GM23338 (cell line): ENCODE measurements at regions not wholly inside any gene's neighbourhood (a gene's known extent, or its start where the extent isn't known, plus 50 kb on each side); places are given as distances from the start of the nearest gene placed in this dataset.

Source experiments
- ATAC-seq: fragments of 200-7000 bp; cut with Tn5 transposase; 3 replicates; pipeline ENCODE4 v1.9.1; 2020
- DNase-seq: peaks from one replicate; pipeline ENCODE4 v3.0.0-alpha.2; 2015; ENCODE audit warnings: low spot score
- H2AFZ ChIP-seq: fragments of 200-600 bp; sonication (generic); 2 replicates; pipeline ENCODE4 v1.8.0; 2016; ENCODE audit warnings: antibody characterized with exemption, mild to moderate bottlenecking, moderate library complexity
- H3F3A ChIP-seq: fragments of 200-600 bp; sonication (generic); replicated peaks from 2 replicates; pipeline ENCODE4 v1.8.0; 2017; ENCODE audit warnings: antibody characterized with exemption, mixed run types, low read depth
- H3K27ac ChIP-seq: fragments of 200-600 bp; sonication (generic); 2 replicates; pipeline ENCODE4 v1.6.1; 2016; ENCODE audit warnings: low read depth
- H3K27me3 ChIP-seq: fragments of 200-600 bp; sonication (generic); 2 replicates; pipeline ENCODE4 v1.8.0; 2016; ENCODE audit warnings: mild to moderate bottlenecking, mixed run types, moderate library complexity; ENCODE audit not compliant: insufficient read depth
- H3K36me3 ChIP-seq: fragments of 200-600 bp; sonication (generic); 2 replicates; pipeline ENCODE4 v1.8.0; 2016; ENCODE audit warnings: mild to moderate bottlenecking; ENCODE audit not compliant: insufficient read depth
- H3K4me1 ChIP-seq: fragments of 200-600 bp; sonication (generic); 2 replicates; pipeline ENCODE4 v1.8.0; 2016; ENCODE audit warnings: mild to moderate bottlenecking, moderate library complexity; ENCODE audit not compliant: insufficient read depth
- H3K4me2 ChIP-seq: fragments of 200-600 bp; sonication (generic); 2 replicates; pipeline ENCODE4 v1.7.1; 2017; ENCODE audit warnings: mixed run types
- H3K4me3 ChIP-seq: fragments of 200-600 bp; sonication (generic); 2 replicates; pipeline ENCODE4 v1.6.1; 2016; ENCODE audit warnings: mixed run types
- H3K79me2 ChIP-seq: fragments of 200-600 bp; sonication (generic); replicated peaks from 2 replicates; pipeline ENCODE4 v1.8.0; 2017; ENCODE audit warnings: mild to moderate bottlenecking; ENCODE audit not compliant: insufficient read depth
- H3K9me2 ChIP-seq: fragments of 200-600 bp; sonication (generic); 2 replicates; pipeline ENCODE4 v1.8.0; 2017; ENCODE audit not compliant: insufficient read depth
- H4K20me1 ChIP-seq: fragments of 200-600 bp; sonication (generic); replicated peaks from 2 replicates; pipeline ENCODE4 v1.8.0; 2017; ENCODE audit warnings: mild to moderate bottlenecking; ENCODE audit not compliant: insufficient read depth
- H3K27ac Mint-ChIP-seq: 2 replicates; pipeline ENCODE4 v1.8.0; 2020; ENCODE audit warnings: inconsistent platforms, mild to moderate bottlenecking, moderate library complexity, mixed read lengths
- H3K27me3 Mint-ChIP-seq: 3 replicates; pipeline ENCODE4 v1.8.0; 2022; ENCODE audit warnings: low read depth, mild to moderate bottlenecking, moderate library complexity, mixed read lengths, inconsistent platforms; ENCODE audit not compliant: insufficient read depth, poor library complexity
- H3K36me3 Mint-ChIP-seq: 3 replicates; pipeline ENCODE4 v1.8.0; 2021; ENCODE audit warnings: low read depth, mild to moderate bottlenecking, inconsistent platforms, moderate library complexity, mixed read lengths
- H3K4me1 Mint-ChIP-seq: 3 replicates; pipeline ENCODE4 v1.8.0; 2020; ENCODE audit warnings: mild to moderate bottlenecking, inconsistent platforms, mixed read lengths
- H3K4me3 Mint-ChIP-seq: 3 replicates; pipeline ENCODE4 v1.8.0; 2021; ENCODE audit warnings: moderate library complexity, mild to moderate bottlenecking, inconsistent platforms, mixed read lengths
- H3K9me3 Mint-ChIP-seq: 3 replicates; pipeline ENCODE4 v1.8.0; 2020; ENCODE audit warnings: moderate library complexity, mild to moderate bottlenecking, inconsistent platforms, mixed read lengths
- CREB1 ChIP-seq: fragments of 250-450 bp; sonication (Bioruptor Pico); IDR thresholded peaks from 2 replicates; pipeline ENCODE4 v1.5.0; 2020; ENCODE audit warnings: low read depth, mild to moderate bottlenecking, moderate library complexity
- EZH2 ChIP-seq: fragments of 200-600 bp; sonication (generic); IDR thresholded peaks from one replicate; pipeline ENCODE4 v1.8.0; 2017; ENCODE audit warnings: antibody characterized with exemption, mild to moderate bottlenecking, low read depth; ENCODE audit not compliant: unreplicated experiment
- EZH2phosphoT487 ChIP-seq: fragments of 200-600 bp; sonication (generic); IDR thresholded peaks from one replicate; pipeline ENCODE4 v1.8.1; 2018; ENCODE audit warnings: antibody characterized with exemption; ENCODE audit not compliant: unreplicated experiment
- JUNB ChIP-seq: IDR thresholded peaks from one replicate; pipeline ENCODE4 v1.6.1; 2016; ENCODE audit warnings: antibody characterized with exemption; ENCODE audit not compliant: unreplicated experiment
- NANOG ChIP-seq: IDR thresholded peaks from 2 replicates; pipeline ENCODE4 v1.6.1; 2016; ENCODE audit warnings: antibody characterized with exemption, borderline replicate concordance
- POLR2AphosphoS5 ChIP-seq: IDR thresholded peaks from 2 replicates; pipeline ENCODE4 v1.6.1; 2016; ENCODE audit warnings: antibody characterized with exemption, low read depth
- REST ChIP-seq: IDR thresholded peaks from one replicate; pipeline ENCODE4 v1.6.1; 2018; ENCODE audit warnings: antibody characterized with exemption; ENCODE audit not compliant: unreplicated experiment
- STAT1 ChIP-seq: IDR thresholded peaks from one replicate; pipeline ENCODE4 v1.6.1; 2016; ENCODE audit warnings: antibody characterized with exemption; ENCODE audit not compliant: unreplicated experiment
- ZNF114 ChIP-seq: fragments of 250-450 bp; sonication (Bioruptor Pico); IDR thresholded peaks from 2 replicates; pipeline ENCODE4 v1.5.0; 2020; ENCODE audit warnings: mild to moderate bottlenecking, moderate library complexity
- ZNF331 ChIP-seq: fragments of 250-450 bp; sonication (Bioruptor Pico); IDR thresholded peaks from 2 replicates; pipeline ENCODE4 v1.5.0; 2020; ENCODE audit warnings: low read depth, mild to moderate bottlenecking, moderate library complexity
- TF ChIP-seq, protein P1 (sequence below): IDR thresholded peaks from 2 replicates; pipeline ENCODE4 v1.6.1; 2016; ENCODE audit warnings: antibody characterized with exemption
- TF ChIP-seq, protein P2 (sequence below): fragments of 250-450 bp; sonication (Bioruptor Pico); IDR thresholded peaks from 2 replicates; pipeline ENCODE4 v1.5.0; 2020; ENCODE audit warnings: mild to moderate bottlenecking, moderate library complexity
- TF ChIP-seq, protein P3 (sequence below), 2 experiments: fragments of 200-600 bp in 1 of 2; sonication (generic) in 1 of 2; conservative IDR thresholded peaks; 2 replicates each; pipeline versions ENCODE4 v1.5.1 to v1.6.1; 2016 to 2017; ENCODE audit warnings: antibody characterized with exemption in 2 of 2, low read depth in 2 of 2, mild to moderate bottlenecking in 2 of 2, moderate library complexity in 1 of 2

DNA sequence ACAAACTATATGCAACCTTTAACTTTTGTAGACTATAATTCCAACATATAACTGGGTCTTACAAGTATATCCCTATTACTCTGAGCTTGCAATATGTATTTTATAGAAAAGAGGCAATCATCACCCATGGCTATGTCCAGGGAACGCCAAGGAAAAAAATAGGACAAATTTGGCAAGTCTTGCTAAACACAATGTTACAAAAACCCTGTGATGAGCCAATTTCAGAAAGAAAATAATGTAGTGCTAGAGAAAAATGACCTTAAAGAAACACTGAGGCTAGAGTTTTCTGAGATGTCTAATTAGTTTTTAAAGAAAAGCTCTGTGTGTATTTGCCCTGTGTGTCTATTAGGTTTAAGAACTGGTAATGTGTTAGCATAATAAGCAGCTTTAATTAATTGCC, 68.0 kb upstream of the FREM2 start:
- H3K9me2 ChIP-seq: 0 out of 2 replicates have a peak, but pooled peaks cover 4% of the 10 kb centered on the region
- H2AFZ ChIP-seq: no peak overlapping the region
- peaks cover 3% of the 10 kb centered on the region for H3K4me1 ChIP-seq
- DNase-seq: no peak
- no peaks in the 10 kb centered on the region for H3K27me3 Mint-ChIP-seq
- no peaks in the 10 kb centered on the region for H3K79me2 ChIP-seq
- no peak for ATAC-seq
- peaks cover 11% of the 10 kb centered on the region; the same call in 2 of the 3 replicates for H3K4me1 Mint-ChIP-seq
- TF ChIP-seq, protein P1, sequence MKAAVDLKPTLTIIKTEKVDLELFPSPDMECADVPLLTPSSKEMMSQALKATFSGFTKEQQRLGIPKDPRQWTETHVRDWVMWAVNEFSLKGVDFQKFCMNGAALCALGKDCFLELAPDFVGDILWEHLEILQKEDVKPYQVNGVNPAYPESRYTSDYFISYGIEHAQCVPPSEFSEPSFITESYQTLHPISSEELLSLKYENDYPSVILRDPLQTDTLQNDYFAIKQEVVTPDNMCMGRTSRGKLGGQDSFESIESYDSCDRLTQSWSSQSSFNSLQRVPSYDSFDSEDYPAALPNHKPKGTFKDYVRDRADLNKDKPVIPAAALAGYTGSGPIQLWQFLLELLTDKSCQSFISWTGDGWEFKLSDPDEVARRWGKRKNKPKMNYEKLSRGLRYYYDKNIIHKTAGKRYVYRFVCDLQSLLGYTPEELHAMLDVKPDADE: no peak
- TF ChIP-seq JUNB: no peak
- no peak for TF ChIP-seq NANOG
- TF ChIP-seq EZH2phosphoT487: no peak
- TF ChIP-seq, protein P2, sequence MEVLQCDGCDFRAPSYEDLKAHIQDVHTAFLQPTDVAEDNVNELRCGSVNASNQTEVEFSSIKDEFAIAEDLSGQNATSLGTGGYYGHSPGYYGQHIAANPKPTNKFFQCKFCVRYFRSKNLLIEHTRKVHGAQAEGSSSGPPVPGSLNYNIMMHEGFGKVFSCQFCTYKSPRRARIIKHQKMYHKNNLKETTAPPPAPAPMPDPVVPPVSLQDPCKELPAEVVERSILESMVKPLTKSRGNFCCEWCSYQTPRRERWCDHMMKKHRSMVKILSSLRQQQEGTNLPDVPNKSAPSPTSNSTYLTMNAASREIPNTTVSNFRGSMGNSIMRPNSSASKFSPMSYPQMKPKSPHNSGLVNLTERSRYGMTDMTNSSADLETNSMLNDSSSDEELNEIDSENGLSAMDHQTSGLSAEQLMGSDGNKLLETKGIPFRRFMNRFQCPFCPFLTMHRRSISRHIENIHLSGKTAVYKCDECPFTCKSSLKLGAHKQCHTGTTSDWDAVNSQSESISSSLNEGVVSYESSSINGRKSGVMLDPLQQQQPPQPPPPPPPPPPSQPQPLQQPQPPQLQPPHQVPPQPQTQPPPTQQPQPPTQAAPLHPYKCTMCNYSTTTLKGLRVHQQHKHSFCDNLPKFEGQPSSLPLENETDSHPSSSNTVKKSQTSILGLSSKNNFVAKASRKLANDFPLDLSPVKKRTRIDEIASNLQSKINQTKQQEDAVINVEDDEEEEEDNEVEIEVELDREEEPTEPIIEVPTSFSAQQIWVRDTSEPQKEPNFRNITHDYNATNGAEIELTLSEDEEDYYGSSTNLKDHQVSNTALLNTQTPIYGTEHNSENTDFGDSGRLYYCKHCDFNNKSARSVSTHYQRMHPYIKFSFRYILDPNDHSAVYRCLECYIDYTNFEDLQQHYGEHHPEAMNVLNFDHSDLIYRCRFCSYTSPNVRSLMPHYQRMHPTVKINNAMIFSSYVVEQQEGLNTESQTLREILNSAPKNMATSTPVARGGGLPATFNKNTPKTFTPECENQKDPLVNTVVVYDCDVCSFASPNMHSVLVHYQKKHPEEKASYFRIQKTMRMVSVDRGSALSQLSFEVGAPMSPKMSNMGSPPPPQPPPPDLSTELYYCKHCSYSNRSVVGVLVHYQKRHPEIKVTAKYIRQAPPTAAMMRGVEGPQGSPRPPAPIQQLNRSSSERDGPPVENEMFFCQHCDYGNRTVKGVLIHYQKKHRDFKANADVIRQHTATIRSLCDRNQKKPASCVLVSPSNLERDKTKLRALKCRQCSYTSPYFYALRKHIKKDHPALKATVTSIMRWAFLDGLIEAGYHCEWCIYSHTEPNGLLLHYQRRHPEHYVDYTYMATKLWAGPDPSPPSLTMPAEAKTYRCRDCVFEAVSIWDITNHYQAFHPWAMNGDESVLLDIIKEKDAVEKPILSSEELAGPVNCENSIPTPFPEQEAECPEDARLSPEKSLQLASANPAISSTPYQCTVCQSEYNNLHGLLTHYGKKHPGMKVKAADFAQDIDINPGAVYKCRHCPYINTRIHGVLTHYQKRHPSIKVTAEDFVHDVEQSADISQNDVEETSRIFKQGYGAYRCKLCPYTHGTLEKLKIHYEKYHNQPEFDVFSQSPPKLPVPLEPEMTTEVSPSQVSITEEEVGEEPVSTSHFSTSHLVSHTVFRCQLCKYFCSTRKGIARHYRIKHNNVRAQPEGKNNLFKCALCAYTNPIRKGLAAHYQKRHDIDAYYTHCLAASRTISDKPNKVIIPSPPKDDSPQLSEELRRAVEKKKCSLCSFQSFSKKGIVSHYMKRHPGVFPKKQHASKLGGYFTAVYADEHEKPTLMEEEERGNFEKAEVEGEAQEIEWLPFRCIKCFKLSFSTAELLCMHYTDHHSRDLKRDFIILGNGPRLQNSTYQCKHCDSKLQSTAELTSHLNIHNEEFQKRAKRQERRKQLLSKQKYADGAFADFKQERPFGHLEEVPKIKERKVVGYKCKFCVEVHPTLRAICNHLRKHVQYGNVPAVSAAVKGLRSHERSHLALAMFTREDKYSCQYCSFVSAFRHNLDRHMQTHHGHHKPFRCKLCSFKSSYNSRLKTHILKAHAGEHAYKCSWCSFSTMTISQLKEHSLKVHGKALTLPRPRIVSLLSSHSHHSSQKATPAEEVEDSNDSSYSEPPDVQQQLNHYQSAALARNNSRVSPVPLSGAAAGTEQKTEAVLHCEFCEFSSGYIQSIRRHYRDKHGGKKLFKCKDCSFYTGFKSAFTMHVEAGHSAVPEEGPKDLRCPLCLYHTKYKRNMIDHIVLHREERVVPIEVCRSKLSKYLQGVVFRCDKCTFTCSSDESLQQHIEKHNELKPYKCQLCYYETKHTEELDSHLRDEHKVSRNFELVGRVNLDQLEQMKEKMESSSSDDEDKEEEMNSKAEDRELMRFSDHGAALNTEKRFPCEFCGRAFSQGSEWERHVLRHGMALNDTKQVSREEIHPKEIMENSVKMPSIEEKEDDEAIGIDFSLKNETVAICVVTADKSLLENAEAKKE (CRISPR knock-in tag): no peak
- no peak for TF ChIP-seq EZH2
- TF ChIP-seq STAT1: no peak
- TF ChIP-seq REST: no peak
- TF ChIP-seq ZNF331 (CRISPR knock-in tag): no peak
- no peak for TF ChIP-seq CREB1
- TF ChIP-seq, protein P3, sequence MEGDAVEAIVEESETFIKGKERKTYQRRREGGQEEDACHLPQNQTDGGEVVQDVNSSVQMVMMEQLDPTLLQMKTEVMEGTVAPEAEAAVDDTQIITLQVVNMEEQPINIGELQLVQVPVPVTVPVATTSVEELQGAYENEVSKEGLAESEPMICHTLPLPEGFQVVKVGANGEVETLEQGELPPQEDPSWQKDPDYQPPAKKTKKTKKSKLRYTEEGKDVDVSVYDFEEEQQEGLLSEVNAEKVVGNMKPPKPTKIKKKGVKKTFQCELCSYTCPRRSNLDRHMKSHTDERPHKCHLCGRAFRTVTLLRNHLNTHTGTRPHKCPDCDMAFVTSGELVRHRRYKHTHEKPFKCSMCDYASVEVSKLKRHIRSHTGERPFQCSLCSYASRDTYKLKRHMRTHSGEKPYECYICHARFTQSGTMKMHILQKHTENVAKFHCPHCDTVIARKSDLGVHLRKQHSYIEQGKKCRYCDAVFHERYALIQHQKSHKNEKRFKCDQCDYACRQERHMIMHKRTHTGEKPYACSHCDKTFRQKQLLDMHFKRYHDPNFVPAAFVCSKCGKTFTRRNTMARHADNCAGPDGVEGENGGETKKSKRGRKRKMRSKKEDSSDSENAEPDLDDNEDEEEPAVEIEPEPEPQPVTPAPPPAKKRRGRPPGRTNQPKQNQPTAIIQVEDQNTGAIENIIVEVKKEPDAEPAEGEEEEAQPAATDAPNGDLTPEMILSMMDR (conservative IDR thresholded peaks at IDR 0.05; ENCODE audit: low read depth in 2 of 2): no peak
- no peak for TF ChIP-seq ZNF114
- TF ChIP-seq POLR2AphosphoS5: no peak
- no peaks in the 10 kb centered on the region for H3K9me3 Mint-ChIP-seq
- H3K27ac Mint-ChIP-seq: no peak overlapping the region
- H3F3A ChIP-seq: no peaks in the 10 kb centered on the region
- no peaks in the 10 kb centered on the region for H3K36me3 ChIP-seq
- H3K27ac ChIP-seq: no peak overlapping the region
- H3K4me3 Mint-ChIP-seq: no peak overlapping the region
- H3K36me3 Mint-ChIP-seq: no peaks in the 10 kb centered on the region
- H3K27me3 ChIP-seq: no peaks in the 10 kb centered on the region
- H3K4me3 ChIP-seq: no peak overlapping the region
- H3K4me2 ChIP-seq: no peak overlapping the region
- H4K20me1 ChIP-seq: no peaks in the 10 kb centered on the region
